ENCODE measurements at regions not wholly inside any gene's neighbourhood (a gene's known extent, or its start where the extent isn't known, plus 50 kb on each side); places are given as distances from the start of the nearest gene placed in this dataset.

DNA sequence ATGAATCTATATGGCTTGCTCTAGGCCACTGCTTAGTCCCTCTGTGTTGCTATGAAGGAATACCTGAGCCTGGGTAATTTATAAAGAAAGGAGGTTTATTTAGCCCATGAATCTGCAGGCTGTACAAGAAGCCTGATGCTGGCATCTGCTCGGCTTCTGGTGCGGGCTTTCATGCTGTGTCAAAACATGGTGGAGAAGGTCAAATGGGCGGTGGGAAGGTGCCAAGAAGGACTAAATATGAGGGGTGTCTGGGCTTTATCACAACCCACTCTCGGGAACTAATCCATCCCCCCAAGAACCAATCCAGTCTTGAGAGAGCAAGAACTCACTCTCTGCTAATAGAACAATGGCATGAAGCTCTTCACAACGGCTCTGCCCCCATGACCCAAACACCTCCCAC, 481.6 kb downstream of the EIPR1 start:
- no peak for TF ChIP-seq CTCF (IDR thresholded peaks at IDR 0.05)
- no peak for TF ChIP-seq EZH2 (IDR thresholded peaks at IDR 0.05)
